IPS DF 4.7 (cell line): ENCODE measurements at regions not wholly inside any gene's neighbourhood (a gene's known extent, or its start where the extent isn't known, plus 50 kb on each side); places are given as distances from the start of the nearest gene placed in this dataset.

Experiments used
- DNase-seq: peaks from one replicate; pipeline ENCODE4 v3.0.0-alpha.2; 2013; ENCODE audit warnings: low spot score; ENCODE audit errors: extremely low read depth

- peak; percentile 5 for DNase-seq
These were observed 182.6 kb upstream of the THSD7B start for GRCh38 chr2:136582628-136583205.

- no peak for DNase-seq
These were observed 193.0 kb upstream of the THSD7B start for GRCh38 chr2:136572335-136572734.

GRCh38 chr2:136557203-136557602 is 208.1 kb upstream of the THSD7B start:
- no peak for DNase-seq

GRCh38 chr2:136550181-136550580 is 215.2 kb upstream of the THSD7B start:
- DNase-seq, result no peak

- no peak for DNase-seq
These were observed 226.0 kb upstream of the THSD7B start for GRCh38 chr2:136539355-136539754.

GRCh38 chr2:136538489-136538888 is 226.9 kb upstream of the THSD7B start:
- DNase-seq, result no peak

GRCh38 chr2:136534811-136535210 is 230.5 kb upstream of the THSD7B start:
- no peak for DNase-seq

GRCh38 chr2:136532171-136532570 is 233.2 kb upstream of the THSD7B start:
- DNase-seq, result no peak

- no peak for DNase-seq
These were observed 233.6 kb upstream of the THSD7B start for GRCh38 chr2:136531731-136532130.

- no peak for DNase-seq
These were observed 235.2 kb upstream of the THSD7B start for GRCh38 chr2:136530146-136530545.

- DNase-seq, result peak; percentile 19
These were observed 237.8 kb upstream of the THSD7B start for GRCh38 chr2:136527560-136527959.

GRCh38 chr2:136522724-136523123 is 242.6 kb upstream of the THSD7B start:
- no peak for DNase-seq

- no peak for DNase-seq
These were observed 247.6 kb upstream of the THSD7B start for GRCh38 chr2:136517716-136518115.

GRCh38 chr2:136510244-136510643 is 255.1 kb upstream of the THSD7B start:
- DNase-seq, result peak; percentile 28

- no peak for DNase-seq
These were observed 259.9 kb upstream of the THSD7B start for GRCh38 chr2:136505462-136505861.

GRCh38 chr2:136502660-136503059 is 262.7 kb upstream of the THSD7B start:
- DNase-seq, result no peak

- no peak for DNase-seq
These were observed 267.6 kb upstream of the THSD7B start for GRCh38 chr2:136497709-136498108.

GRCh38 chr2:136496966-136497365 is 268.4 kb upstream of the THSD7B start:
- DNase-seq, result no peak

- DNase-seq, result no peak
These were observed 269.7 kb upstream of the THSD7B start for GRCh38 chr2:136495636-136496035.

GRCh38 chr2:136492901-136493300 is 272.4 kb upstream of the THSD7B start:
- DNase-seq, result no peak

GRCh38 chr2:136490100-136490499 is 275.2 kb upstream of the THSD7B start:
- DNase-seq, result no peak

GRCh38 chr2:136487421-136487820 is 277.9 kb upstream of the THSD7B start:
- no peak for DNase-seq

GRCh38 chr2:136486115-136486514 is 279.2 kb upstream of the THSD7B start:
- no peak for DNase-seq

- no peak for DNase-seq
These were observed 282.4 kb upstream of the THSD7B start for GRCh38 chr2:136482966-136483365.
